Effector CD4-positive, alpha-beta T cell (primary cell): ENCODE measurements at regions not wholly inside any gene's neighbourhood (a gene's known extent, or its start where the extent isn't known, plus 50 kb on each side); places are given as distances from the start of the nearest gene placed in this dataset.
"Not testable (repeated sequence)": the region's sequence is repeated elsewhere in the genome, so short reads cannot be mapped to it uniquely, and the experiment has no call there.

Experiments used
- DNase-seq: peaks from one replicate; pipeline ENCODE4 v3.0.0-alpha.2; 2020

DNA sequence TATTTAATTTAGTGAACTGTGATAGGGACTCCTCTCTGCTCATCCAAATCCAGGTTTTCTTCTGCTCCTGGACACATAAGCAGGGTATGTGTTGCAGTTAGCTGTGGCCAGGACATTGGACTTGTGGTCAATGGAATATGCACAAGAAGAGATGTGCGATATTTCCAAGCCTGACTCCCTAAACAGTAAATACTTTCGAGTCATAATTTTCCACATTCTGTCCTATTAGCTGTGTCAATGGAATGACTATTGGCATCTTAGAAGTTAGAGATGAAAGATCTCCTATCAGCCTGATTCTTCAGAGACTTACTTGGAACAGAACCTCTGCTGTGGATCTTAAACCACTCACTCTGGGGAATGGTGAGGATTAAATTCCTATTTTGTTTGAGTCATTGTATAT lies 771.0 kb downstream of the EFNB2 start:
- DNase-seq = no peak

DNA sequence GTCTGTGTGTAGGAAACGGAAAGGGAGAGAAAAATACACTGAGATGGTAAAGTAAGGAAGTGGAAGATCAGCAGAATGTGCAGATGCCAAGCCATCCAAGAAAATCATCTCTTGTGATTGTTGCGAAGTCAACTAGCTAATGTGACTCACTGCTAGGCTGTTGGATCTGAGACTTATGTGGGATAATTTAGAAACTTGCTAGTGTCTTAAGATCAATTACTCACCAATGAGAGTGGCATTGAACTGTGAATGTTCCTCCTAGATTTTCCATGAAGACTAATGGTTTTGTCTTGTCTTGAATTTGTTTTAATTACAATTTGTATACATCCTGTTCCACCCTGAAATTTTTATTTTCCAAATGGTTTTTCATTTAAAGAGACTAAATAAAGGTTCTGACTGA lies 771.6 kb downstream of the EFNB2 start:
- no peak for DNase-seq

DNA sequence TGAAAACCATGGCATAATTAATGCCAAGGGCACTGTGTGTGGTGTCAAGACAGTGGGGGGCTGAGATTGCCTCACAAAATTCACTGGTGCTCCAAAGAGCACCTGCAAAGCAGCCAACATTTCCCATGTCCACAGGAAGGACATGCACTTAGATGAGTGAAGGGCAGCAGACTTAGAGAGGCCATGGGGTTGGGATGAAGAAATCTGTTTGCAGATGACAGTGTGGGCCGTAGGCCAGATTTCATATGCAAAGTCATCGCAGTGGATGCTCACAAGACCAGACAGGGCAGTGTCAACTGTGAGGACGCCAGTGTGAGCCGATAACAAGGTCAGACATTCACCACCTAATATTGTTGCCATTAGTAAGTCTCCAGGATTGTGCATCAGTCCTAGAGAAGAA lies 773.4 kb downstream of the EFNB2 start:
- no peak for DNase-seq

DNA sequence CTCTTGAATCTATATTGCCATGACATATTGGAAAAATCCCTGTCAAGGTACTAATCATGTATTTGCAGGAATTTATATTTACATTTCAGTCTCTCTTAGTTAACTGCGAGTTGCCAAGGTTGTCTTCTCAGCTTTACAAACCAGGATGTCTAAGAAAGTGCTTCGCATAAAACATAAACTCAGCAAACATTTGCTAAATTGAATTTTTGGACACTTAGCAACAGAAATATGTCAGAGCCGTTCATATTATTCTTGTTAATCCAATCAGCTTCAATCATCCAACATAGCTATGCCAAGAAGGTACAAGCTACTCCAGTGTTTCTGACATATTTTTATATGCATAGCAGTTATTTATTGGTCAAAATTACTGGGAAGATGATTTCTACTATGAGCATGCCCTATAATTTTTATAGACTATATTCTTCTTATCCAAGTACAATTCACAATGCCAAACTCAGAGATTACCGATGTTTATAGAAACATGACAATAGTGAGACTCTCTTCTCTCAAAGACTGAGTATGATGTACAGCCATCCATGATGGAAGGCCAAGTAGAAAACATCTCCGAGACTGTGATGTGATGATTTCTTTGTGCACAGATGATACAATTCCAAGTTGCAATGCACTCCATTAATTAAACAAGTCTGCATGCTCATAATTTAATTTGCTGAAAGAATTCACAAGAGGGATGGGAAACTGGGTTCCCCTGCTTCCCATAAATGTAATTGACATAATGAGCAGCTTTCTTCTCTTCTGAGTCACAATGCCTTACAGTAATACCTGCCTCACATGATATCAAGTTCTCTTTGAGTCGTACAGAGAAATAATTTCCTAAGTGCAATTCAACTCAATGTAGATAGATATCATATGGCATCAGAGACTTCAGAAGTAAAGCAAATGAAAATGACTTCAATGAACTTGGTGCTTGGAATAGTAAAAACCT lies 776.3 kb downstream of the EFNB2 start:
- DNase-seq = no peak

DNA sequence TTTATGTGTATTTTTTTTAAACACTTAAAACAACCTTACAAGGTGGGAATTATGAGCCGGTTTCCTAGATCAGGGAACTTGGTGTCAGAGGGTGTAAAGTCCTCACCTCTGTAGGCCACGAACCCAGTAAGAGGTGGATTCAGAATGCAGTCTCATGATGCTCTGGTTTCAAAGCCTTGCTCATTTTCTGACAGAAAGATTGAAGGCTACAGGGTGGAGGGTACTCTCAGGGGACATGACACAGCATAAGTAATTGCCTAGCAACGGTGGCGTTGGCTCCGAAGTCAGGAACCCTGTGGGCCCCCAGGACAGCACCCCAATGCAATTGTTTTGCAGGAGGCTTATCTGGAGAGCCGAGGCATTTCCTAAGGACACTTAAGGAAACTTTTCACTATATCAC lies 794.7 kb downstream of the EFNB2 start:
- no peak for DNase-seq

DNA sequence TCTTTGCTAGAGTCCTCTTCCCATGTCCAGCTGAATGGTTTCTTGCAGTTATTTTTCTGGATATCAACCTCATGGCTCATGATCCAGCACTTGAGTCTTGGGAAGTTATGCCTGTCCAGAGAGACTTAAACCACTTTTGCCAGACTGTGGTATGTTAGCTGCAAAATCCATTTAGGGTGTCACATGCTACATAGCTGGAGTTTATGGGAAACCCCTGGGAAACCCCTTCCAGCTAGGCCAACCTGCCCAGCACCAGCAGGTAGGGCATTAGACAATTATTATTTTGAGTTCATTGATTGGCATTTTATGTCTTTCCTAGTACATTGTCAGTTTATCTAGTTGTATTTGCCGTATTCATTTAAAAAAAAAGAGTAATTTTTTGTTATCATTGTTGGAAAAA lies 797.8 kb downstream of the EFNB2 start:
- DNase-seq = no peak

DNA sequence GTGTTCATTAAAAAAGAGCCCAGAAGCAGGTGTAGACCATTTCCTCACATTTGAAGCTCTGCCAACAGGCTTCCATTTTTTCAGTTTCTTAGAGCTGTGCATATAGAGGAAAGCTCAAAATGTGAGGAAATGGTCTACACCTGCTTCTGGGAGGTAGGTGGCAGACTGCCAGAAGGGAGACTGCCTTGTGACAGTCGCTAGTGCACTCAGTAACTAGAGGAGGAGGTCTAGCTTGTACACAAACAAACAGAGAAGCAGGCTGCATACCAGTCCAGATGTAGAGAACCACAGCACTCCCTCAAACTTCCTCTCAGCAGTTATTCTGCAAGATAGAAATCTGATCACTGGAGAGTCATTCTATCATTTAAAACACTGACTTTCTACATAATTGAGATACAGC lies 800.2 kb downstream of the EFNB2 start:
- DNase-seq = no peak

DNA sequence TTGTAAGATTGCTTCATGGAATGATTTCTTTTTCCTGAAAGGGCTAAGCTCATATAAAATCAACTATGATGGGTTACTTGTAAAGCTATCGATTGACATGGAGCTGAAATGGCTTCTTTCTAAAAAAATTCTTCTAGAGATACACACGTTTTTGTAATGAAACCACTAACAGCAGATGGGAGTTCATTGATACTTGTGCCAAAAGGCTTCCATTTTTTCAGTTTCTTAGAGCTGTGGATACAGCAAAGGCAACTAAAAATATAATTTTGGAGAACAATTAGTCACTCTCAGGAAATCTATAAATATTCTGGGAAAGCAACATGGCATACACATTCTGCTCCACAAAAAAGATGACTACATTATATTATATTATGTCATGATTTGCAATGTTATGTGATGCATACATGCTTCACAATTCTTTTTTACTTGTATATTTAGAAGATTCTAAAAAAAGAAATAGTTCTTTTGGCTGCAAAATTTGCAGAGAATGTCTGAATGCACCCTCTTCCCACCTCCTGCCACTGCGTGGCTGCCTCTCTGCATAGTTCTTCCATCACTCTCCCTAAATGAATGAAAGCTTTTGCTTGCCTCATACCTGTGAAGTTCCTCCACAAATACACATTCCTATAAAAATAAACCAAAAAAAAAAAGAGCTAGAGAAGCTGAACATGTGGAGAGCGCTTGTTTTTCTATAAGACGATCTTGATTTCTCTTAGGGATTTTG lies 802.5 kb downstream of the EFNB2 start:
- DNase-seq = no peak

DNA sequence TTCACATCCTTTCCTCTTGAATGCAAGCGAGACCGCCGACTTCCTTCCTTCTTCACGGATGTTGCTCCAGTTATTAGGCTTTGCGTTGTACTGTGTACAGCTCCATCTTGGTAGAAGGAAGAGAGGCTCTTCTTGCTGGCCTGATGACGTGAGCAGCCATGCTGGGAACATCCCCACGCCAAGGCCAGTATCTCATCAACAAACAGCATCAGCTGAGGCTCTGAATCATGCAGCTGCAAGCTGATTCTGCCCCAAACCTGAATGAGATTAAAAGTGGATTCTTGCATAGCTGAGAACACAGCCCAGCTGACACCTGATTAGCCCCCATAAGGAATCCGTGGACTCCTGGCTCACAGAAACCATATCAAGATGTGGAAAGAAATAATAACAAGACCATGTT lies 809.6 kb downstream of the EFNB2 start:
- no peak for DNase-seq

DNA sequence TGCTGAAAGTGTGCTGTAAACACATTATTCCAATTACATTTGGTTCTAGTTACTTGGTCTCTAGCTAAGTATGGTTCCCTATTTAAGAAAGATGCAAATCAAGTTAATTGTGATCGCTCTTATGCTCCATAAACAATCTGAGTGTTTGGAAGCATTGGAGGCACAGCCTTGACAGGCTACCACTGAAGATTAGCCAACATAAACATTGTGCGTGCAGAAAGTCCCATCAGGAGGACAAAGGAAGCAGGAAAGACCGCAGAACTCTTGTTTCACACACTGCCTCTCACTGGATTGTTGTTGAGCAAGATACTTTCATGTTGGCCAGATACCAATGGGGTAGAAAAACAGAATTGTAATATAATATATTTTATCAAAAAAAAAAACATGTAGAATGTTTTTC lies 814.4 kb downstream of the EFNB2 start:
- DNase-seq = no peak

DNA sequence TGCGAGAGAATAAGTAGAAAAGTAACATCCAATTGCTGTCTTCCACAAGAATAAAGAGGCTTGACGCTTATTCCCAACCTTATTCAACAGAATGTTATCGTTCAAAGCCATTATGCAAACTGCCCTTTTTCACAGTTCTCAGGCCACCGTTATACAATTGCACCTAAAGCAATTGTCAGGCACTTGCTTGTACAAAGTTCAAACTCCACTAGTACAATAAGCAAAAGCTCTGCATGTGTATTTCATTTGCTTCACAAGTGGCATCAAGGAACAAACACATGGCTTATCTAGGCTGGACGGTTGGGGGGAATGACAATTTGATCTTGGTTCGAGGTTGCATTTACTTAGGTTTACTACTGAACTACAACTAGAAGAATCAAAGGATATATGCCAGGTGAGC lies 815.6 kb downstream of the EFNB2 start:
- no peak for DNase-seq

DNA sequence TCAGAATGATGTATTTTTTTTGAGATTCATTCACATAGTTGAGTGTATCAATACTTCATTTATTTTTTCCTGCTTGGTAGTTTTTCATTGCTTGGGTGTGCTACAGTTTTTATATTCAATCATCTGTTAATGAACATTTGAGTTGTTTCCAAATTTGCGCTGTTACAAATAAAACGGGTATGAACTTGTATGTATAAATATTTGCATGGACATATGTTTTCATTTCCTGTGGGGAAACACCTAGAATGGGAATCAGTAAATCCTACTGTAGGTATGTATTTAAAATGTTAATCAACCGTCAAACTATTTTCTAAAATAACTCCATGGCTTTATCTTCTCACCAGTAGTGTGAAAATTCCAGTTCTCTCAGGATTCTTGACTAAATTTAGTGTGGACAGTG lies 826.3 kb downstream of the EFNB2 start:
- DNase-seq = no peak

DNA sequence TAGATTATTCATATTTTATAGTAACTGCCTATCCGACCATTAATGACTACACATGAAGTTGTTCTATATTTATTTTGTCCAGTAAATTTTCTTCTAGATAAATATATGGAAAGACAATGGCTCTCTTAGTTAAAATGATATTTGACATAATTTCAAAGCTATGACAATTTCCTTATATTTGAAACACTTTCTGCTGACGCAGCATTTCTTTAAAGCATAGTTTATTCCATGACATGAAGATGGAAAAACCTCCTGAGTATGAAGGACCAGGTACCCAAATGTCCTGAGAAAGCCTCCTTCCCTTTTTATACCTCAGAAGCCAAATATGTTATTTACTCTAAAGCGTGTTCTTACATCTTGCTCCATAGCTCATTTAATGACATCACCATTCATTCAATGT lies 831.6 kb downstream of the EFNB2 start:
- DNase-seq = no peak

DNA sequence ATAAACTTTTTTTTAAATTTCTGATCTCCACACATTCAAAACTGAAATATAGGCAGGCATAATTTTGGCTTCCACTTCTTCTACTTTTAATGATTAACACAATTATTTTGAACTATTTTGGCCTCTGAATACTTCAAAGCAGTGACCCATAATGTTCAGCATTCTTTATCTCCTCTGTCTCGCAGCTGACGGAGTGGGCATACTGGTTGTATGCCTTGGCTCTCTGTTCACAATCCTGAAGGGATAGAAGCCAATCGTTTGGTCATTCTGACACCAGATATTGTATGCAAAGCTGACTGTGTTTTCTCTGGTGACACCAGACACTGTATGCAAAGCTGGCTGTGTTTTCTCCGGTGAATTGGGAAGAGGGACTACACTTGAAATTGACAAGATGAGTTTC lies 833.0 kb downstream of the EFNB2 start:
- DNase-seq = no peak

DNA sequence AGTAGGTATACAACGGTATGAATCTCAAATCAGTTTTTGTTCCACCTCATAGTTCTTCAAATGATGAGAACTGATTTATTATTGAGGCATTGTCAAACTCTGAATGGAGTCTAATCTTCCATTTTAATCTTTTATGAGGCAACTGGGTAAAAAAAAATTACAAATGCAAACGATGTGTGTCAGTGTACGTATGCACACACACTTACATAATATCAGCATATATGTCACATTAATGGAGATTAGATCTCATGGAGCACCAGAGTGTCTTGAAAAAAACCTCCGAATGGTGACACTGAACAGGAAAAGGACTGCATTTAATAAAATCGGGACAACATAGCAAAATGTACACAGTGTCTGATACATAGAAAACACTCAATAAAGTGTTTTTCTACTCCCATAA lies 842.7 kb downstream of the EFNB2 start:
- DNase-seq = no peak

DNA sequence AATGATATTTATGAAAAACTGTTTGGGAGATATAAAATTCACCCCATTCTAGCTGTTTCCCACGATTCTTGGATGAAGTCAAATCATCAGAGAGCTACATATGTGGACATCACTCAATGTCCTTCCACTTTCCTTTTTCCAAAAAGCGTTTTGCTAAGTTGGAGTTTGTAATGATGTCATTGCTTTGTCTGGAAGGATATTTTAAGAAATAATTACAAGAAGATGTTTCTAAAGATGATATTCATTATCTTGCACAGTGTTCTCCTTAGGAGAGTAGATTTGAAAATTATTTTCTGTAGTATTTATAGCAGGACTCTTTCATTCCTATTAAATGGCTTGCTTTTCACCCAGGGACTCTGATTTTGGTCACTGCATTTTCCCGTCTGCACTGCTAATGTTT lies 851.2 kb downstream of the EFNB2 start:
- no peak for DNase-seq

DNA sequence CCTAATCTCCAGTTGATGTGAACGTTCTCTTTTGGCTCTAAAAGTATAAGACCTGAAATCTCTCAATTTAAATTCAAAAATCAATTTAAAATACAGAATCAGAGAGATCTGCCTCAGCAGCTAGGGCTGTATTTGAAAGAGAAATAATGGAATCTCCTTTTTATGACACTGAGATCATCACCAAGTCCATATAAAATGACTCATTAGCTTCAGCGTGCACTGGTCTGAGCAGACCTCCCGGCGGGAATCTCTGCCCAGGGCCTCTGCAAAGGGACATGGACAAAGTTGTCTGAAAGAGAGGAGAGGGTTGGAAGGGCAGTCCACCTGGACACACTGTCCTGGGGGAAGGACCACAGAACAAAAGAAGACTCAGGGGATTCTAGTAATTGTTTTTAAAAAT lies 855.6 kb downstream of the EFNB2 start:
- DNase-seq = no peak

DNA sequence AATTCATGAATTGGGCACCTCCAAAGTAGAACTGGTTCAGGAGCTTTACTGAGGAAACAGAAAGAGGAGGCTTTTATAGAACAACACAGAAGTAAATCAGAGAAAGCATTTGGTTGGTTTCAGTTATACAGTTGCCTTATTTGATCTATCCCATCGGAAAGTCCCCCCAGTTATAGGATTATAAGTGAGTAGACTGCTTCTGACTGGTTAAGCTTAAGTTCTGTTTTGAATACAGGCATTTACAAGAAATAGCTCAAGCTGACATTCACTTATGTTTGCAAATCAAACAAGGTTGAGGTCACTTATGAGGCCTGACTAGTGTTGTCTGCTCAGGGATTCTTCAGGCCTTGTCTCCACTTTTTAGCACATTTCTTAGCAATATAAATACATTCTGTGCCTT lies 857.4 kb downstream of the EFNB2 start:
- DNase-seq = no peak

DNA sequence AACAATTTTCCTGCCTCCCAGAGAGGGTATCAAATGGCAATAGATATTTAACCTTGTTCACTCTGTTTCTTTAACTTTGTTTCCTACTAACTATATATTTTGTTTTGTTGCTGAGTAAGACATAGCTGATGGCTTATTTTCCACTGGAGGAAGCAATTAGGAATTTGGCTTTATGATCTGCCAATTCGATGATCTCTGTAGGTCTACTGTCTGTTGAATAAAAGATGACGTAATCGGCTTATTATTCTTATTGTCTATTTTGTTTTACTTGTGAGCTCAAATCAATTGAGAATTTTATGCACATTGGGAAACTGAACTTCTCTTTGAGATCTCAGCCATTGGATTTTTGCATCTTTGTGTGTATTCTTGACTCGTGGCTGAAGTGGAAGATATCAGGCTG lies 862.6 kb downstream of the EFNB2 start:
- DNase-seq = no peak

DNA sequence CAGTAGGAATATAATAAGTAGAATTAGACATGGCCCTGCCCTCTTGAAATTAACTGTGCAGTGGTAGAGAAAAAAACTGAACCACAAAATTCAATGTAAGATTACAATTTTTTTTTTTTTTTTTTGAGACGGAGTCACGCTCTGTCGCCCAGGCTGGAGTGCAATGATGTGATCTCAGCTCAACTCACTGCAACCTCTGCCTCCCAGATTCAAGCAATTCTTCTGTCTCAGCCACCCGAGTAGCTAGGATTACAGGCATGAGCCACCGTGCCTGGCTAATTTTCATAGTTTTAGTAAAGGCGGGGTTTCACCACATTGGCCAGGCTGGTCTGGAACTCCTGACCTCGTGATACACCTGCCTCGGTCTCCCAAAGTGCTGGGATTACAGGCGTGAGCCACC lies 864.3 kb downstream of the EFNB2 start:
- not testable (repeated sequence) for DNase-seq

DNA sequence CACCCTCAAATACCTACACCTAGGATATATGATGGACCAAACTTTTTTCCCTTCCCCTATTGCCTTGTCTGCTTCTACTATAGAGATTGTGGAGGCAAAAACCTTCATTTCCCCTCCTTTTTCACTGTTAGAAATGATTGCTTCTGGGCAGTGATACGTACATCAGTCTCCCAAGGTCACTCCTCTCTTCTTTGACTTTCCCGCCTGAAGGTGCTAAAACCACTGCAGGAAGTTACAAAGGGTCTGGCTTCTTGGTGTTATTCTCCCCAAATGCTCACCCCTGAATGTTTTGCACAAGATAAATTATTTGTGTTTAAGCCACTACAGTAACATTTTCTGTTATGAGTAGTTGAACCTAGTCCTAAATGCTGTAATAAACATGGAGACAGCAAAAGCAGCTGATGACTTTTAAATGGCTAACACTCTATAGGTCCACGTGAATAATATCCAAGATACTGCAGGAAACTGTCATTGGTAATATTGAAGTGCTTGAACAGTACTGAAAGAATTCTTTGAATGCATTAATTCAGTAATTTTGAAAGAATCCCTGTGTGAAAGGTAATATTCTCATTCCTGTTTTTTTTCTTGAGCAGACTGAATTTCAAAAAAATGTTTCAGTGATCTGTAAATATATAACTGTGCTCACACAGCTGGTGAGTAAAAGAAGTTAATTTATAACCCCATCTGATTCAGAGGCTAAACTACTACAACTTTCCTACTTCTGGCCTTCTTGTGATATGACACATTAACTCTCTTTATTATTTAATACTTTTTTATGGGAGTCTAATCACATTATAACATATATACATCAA lies 865.1 kb downstream of the EFNB2 start:
- DNase-seq = no peak

DNA sequence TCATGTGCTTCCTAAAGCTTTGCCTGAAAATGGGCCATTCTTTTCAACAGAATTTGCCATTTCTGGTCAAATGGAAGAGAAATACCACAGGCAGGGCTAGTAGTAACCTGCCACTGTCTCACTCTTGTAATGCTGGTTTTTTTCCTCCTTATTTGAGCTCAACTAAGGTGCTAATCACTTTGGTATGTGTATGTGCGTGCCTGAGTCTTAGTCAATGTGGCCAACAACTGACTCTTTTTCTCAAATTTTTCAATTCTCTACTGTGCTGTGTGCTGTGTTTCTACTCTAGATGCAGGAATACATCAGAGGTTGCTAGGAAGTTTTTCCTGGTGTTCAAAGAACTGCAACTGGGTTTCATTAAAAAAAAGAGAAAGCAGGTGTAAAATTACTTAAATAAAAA lies 870.2 kb downstream of the EFNB2 start:
- DNase-seq = no peak

DNA sequence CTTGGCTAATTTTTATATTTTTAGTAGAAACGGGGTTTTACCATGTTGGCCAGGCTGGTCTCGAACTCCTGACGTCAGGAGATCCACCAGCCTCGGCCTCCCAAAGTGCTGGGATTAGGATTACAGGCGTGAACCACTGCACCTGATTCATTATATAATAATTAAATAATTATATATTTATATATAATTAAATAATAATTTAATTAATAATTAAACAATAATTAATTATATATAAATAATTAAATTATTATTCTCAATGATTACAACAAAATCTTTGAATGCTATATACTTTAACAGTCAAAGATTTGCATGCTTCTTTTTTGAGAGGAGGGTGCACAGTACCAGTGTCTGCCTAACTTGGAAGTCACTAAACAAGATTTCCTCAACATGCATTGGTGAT lies 872.3 kb downstream of the EFNB2 start:
- no peak for DNase-seq

DNA sequence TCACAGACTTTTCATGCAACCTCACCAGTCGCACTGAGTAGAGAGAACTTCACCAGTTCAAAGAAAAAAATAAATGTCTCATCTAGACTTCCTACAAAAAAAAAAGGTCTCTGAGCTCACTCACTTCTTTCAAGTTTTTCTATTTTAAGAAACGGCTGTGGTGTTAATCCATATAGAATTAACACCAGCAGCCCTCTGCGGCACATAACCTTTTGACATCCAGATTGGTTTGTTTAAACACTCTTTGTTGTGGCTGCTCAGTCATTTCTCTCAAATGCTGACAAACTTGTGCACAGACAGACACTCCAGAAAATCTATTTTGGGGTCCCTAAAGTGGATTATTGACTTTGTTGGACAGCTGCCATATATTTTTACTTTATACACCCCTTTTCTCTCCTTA lies 874.9 kb downstream of the EFNB2 start:
- DNase-seq = no peak
